Liver (tissue), 8 donors: ENCODE measurements at regions not wholly inside any gene's neighbourhood (a gene's known extent, or its start where the extent isn't known, plus 50 kb on each side); places are given as distances from the start of the nearest gene placed in this dataset.

Experiments used
- DNase-seq: peaks from one replicate; pipeline ENCODE4 v3.0.0-alpha.2; 2017; ENCODE audit warnings: low spot score
- H3K27ac ChIP-seq, 2 donors: one replicate each; pipeline ENCODE4 v1.7.0; 2013; ENCODE audit warnings: inconsistent platforms in 2 of 2, low read length in 2 of 2, control low read depth in 1 of 2, low read depth in 1 of 2, mild to moderate bottlenecking in 1 of 2
- H3K27me3 ChIP-seq, 4 donors: one replicate each; pipeline versions ENCODE4 v1.6.1 to v1.7.0; 2013; ENCODE audit warnings: low read length in 3 of 4, inconsistent platforms in 1 of 4, mild to moderate bottlenecking in 1 of 4, moderate library complexity in 1 of 4; ENCODE audit not compliant: control insufficient read depth in 4 of 4, insufficient read depth in 4 of 4
- H3K36me3 ChIP-seq, 4 donors: one replicate each; pipeline versions ENCODE4 v1.6.1 to v1.7.0; 2013; ENCODE audit warnings: low read length in 3 of 4, mild to moderate bottlenecking in 3 of 4, low read depth in 1 of 4, moderate library complexity in 1 of 4; ENCODE audit not compliant: control insufficient read depth in 4 of 4, insufficient read depth in 3 of 4
- H3K4me1 ChIP-seq, 4 donors: one replicate each; pipeline versions ENCODE4 v1.6.1 to v1.7.0; 2013; ENCODE audit warnings: low read length in 3 of 4, mild to moderate bottlenecking in 3 of 4, moderate library complexity in 1 of 4; ENCODE audit not compliant: control insufficient read depth in 4 of 4, insufficient read depth in 4 of 4
- H3K4me3 ChIP-seq, 3 donors: one replicate each; pipeline versions ENCODE4 v1.6.1 to v1.7.0; 2013; ENCODE audit warnings: low read length in 3 of 3, control low read depth in 1 of 3, low read depth in 1 of 3, mild to moderate bottlenecking in 1 of 3
- H3K9ac ChIP-seq, 2 donors: one replicate each; pipeline ENCODE4 v1.7.0; 2013; ENCODE audit warnings: low read length in 2 of 2, mild to moderate bottlenecking in 2 of 2, moderate library complexity in 2 of 2, control low read depth in 1 of 2, low read depth in 1 of 2
- H3K9me3 ChIP-seq, 4 donors: one replicate each; pipeline versions ENCODE4 v1.6.1 to v1.7.0; 2013; ENCODE audit warnings: low read length in 3 of 4; ENCODE audit not compliant: control insufficient read depth in 4 of 4
- EGR1 ChIP-seq, 2 donors: IDR thresholded peaks; 2 replicates each; pipeline ENCODE4 v1.6.1; 2016 to 2018; ENCODE audit warnings: antibody characterized with exemption in 2 of 2, low read depth in 2 of 2
- GABPA ChIP-seq, 2 donors: IDR thresholded peaks in 1 of 2; conservative IDR thresholded peaks in 1 of 2; 2 replicates each; pipeline ENCODE4 v1.6.1; 2016; ENCODE audit warnings: antibody characterized with exemption in 2 of 2, mild to moderate bottlenecking in 1 of 2, moderate library complexity in 1 of 2
- HNF4A ChIP-seq, 2 donors: conservative IDR thresholded peaks; 2 replicates each; pipeline ENCODE4 v1.6.1; 2016; ENCODE audit warnings: antibody characterized with exemption in 2 of 2, mild to moderate bottlenecking in 2 of 2
- HNF4G ChIP-seq: IDR thresholded peaks from 2 replicates; pipeline ENCODE4 v1.6.1; 2016; ENCODE audit warnings: antibody characterized with exemption
- JUND ChIP-seq, 2 donors: IDR thresholded peaks; 2 replicates each; pipeline ENCODE4 v1.6.1; 2016; ENCODE audit warnings: antibody characterized with exemption in 2 of 2
- NR2F2 ChIP-seq: IDR thresholded peaks from 2 replicates; pipeline ENCODE4 v1.6.1; 2016; ENCODE audit warnings: antibody characterized with exemption
- RAD21 ChIP-seq, 2 donors: IDR thresholded peaks; 2 replicates each; pipeline ENCODE4 v1.6.1; 2016; ENCODE audit warnings: antibody characterized with exemption in 2 of 2, mild to moderate bottlenecking in 2 of 2
- RXRA ChIP-seq, 2 donors: IDR thresholded peaks; 2 replicates each; pipeline ENCODE4 v1.6.1; 2017 to 2018; ENCODE audit warnings: antibody characterized with exemption in 2 of 2, mild to moderate bottlenecking in 1 of 2
- YY1 ChIP-seq: IDR thresholded peaks from 2 replicates; pipeline ENCODE4 v1.6.1; 2016; ENCODE audit warnings: antibody characterized with exemption, mild to moderate bottlenecking
- WGBS: extraction: QIAGEN DNeasy Blood & Tissue Kit; methylation state at CpG from one replicate; pipeline ENCODE4 v1.1.7; 2013; 5-methylcytosine and 5-hydroxymethylcytosine counted together
- TF ChIP-seq, protein P1 (sequence below): IDR thresholded peaks from 2 replicates; pipeline ENCODE4 v1.6.1; 2016; ENCODE audit warnings: antibody characterized with exemption, mild to moderate bottlenecking
- TF ChIP-seq, protein P2 (sequence below): IDR thresholded peaks from 2 replicates; pipeline ENCODE4 v1.6.1; 2016; ENCODE audit warnings: antibody characterized with exemption
- TF ChIP-seq, protein P3 (sequence below): fragments of 150-350 bp; IDR thresholded peaks from 2 replicates; pipeline ENCODE4 v1.5.1; 2017; ENCODE audit warnings: improper control_type of control experiment, low read depth, low read length; ENCODE audit not compliant: missing input control
- TF ChIP-seq, protein P4 (sequence below): IDR thresholded peaks from 2 replicates; pipeline ENCODE4 v1.6.1; 2016; ENCODE audit warnings: antibody characterized with exemption
- donor health status: healthy.
- donor health status: healthy.
- donor health status: healthy.
- donor health status: healthy.
- donor health status: healthy.

DNA sequence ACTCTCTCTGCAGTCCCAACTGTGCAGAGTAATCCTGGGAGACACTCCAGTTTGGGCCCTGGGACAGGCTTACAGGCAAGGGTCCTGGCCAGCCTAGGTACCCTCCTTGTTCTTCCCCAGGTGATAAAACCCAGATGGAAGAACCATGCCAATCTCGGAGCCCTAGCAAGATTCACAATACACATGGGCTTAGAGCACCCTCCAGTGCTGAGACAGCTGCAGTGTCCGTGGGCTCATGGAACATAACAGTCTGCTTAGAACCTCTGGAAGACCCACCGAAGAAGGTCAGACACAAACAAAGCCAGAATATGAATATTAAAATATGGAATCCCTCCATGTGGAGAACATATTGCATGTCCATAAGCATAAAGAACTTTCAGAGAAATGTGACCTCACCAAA lies 568.1 kb downstream of the KCNJ3 start:
- Histone ChIP-seq H3K27me3 (no peaks in the 10 kb centered on the region), H3K9ac (no peak overlapping the region), H3K4me3 (no peak overlapping the region), H3K36me3 (no peaks in the 10 kb centered on the region), H3K27ac (no peak overlapping the region), H3K4me1 (no peaks in the 10 kb centered on the region), H3K9me3 (no peaks in the 10 kb centered on the region)
- 67% methylated on average over 3 of the region's 3 CpGs for WGBS
- DNase-seq, result no peak
- TF ChIP-seq RAD21 (IDR thresholded peaks at IDR 0.05), result peak in 1 of 2 donors; percentile 23
- TF ChIP-seq, protein P1, sequence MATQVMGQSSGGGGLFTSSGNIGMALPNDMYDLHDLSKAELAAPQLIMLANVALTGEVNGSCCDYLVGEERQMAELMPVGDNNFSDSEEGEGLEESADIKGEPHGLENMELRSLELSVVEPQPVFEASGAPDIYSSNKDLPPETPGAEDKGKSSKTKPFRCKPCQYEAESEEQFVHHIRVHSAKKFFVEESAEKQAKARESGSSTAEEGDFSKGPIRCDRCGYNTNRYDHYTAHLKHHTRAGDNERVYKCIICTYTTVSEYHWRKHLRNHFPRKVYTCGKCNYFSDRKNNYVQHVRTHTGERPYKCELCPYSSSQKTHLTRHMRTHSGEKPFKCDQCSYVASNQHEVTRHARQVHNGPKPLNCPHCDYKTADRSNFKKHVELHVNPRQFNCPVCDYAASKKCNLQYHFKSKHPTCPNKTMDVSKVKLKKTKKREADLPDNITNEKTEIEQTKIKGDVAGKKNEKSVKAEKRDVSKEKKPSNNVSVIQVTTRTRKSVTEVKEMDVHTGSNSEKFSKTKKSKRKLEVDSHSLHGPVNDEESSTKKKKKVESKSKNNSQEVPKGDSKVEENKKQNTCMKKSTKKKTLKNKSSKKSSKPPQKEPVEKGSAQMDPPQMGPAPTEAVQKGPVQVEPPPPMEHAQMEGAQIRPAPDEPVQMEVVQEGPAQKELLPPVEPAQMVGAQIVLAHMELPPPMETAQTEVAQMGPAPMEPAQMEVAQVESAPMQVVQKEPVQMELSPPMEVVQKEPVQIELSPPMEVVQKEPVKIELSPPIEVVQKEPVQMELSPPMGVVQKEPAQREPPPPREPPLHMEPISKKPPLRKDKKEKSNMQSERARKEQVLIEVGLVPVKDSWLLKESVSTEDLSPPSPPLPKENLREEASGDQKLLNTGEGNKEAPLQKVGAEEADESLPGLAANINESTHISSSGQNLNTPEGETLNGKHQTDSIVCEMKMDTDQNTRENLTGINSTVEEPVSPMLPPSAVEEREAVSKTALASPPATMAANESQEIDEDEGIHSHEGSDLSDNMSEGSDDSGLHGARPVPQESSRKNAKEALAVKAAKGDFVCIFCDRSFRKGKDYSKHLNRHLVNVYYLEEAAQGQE, result no peak

DNA sequence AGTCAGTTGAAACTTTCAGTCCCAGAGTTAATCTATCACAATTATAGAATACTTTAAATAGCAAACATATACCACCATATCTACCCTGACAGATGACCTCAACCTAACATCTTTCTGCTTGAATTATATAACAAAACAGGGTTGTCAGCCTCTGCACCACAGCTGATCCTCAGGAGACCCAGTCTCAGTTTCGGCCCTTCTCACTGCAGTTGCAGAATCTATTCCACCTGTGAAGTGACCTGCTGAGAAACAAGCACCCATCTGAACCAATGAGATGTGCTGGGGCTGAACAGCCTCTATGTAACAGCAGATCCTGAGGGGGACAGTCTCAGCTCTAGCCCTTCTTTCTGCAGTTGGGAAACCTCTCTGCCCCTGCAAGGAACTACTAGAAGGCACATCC lies 567.6 kb downstream of the KCNJ3 start:
- H3K4me1 ChIP-seq, result no peaks in the 10 kb centered on the region

DNA sequence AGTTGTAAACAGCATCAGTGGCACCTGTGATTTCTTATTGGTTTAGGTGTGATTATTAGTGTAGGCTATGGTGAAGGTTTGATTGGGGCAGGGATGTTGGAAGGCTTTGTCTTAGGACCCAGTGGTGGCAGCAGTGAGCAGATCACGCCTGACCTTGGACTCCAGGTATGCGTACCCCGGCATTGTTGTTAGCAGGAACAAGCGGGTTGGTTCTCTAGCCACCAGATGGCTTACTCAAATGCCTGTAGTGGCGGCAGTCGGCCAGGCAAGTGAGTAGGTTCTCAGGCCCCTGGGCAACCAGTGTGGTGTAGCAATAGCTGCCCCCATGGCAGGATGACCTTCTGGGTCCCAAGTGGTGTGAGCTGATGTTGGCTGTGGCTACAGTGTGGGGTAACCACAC lies 558.3 kb downstream of the KCNJ3 start:
- Histone ChIP-seq H3K27me3 (no peaks in the 10 kb centered on the region), H3K4me3 (no peak overlapping the region), H3K9ac (no peak overlapping the region), H3K9me3 (no peaks in the 10 kb centered on the region), H3K27ac (no peak overlapping the region), H3K36me3 (no peaks in the 10 kb centered on the region), H3K4me1 (no peaks in the 10 kb centered on the region)
- DNase-seq, result no peak
- 96% methylated on average over 6 of the region's 6 CpGs for WGBS
- TF ChIP-seq EGR1 (IDR thresholded peaks at IDR 0.05; ENCODE audit: low read depth in 2 of 2), result no peak
- TF ChIP-seq, protein P1, result no peak
- no peak for TF ChIP-seq GABPA (IDR thresholded peaks at IDR 0.05 in 1 of 2, conservative IDR thresholded peaks at IDR 0.05 in 1 of 2)
- no peak for TF ChIP-seq JUND (IDR thresholded peaks at IDR 0.05)
- TF ChIP-seq, protein P2, sequence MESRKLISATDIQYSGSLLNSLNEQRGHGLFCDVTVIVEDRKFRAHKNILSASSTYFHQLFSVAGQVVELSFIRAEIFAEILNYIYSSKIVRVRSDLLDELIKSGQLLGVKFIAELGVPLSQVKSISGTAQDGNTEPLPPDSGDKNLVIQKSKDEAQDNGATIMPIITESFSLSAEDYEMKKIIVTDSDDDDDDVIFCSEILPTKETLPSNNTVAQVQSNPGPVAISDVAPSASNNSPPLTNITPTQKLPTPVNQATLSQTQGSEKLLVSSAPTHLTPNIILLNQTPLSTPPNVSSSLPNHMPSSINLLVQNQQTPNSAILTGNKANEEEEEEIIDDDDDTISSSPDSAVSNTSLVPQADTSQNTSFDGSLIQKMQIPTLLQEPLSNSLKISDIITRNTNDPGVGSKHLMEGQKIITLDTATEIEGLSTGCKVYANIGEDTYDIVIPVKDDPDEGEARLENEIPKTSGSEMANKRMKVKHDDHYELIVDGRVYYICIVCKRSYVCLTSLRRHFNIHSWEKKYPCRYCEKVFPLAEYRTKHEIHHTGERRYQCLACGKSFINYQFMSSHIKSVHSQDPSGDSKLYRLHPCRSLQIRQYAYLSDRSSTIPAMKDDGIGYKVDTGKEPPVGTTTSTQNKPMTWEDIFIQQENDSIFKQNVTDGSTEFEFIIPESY, result no peak
- TF ChIP-seq, protein P3, sequence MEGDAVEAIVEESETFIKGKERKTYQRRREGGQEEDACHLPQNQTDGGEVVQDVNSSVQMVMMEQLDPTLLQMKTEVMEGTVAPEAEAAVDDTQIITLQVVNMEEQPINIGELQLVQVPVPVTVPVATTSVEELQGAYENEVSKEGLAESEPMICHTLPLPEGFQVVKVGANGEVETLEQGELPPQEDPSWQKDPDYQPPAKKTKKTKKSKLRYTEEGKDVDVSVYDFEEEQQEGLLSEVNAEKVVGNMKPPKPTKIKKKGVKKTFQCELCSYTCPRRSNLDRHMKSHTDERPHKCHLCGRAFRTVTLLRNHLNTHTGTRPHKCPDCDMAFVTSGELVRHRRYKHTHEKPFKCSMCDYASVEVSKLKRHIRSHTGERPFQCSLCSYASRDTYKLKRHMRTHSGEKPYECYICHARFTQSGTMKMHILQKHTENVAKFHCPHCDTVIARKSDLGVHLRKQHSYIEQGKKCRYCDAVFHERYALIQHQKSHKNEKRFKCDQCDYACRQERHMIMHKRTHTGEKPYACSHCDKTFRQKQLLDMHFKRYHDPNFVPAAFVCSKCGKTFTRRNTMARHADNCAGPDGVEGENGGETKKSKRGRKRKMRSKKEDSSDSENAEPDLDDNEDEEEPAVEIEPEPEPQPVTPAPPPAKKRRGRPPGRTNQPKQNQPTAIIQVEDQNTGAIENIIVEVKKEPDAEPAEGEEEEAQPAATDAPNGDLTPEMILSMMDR, result no peak
- TF ChIP-seq YY1, result no peak
- TF ChIP-seq NR2F2, result no peak
- TF ChIP-seq RXRA (IDR thresholded peaks at IDR 0.05), result no peak
- TF ChIP-seq HNF4A (conservative IDR thresholded peaks at IDR 0.05), result no peak
- TF ChIP-seq, protein P4, sequence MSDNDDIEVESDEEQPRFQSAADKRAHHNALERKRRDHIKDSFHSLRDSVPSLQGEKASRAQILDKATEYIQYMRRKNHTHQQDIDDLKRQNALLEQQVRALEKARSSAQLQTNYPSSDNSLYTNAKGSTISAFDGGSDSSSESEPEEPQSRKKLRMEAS, result no peak
- TF ChIP-seq HNF4G, result no peak

More for the DNA sequence above, 567.6 kb downstream of the KCNJ3 start:
- WGBS, result 88% methylated on average over 1 of the region's 1 CpG
- no peaks in the 10 kb centered on the region for H3K36me3 ChIP-seq
- no peak for DNase-seq
- no peak for TF ChIP-seq RXRA (IDR thresholded peaks at IDR 0.05)
- TF ChIP-seq, protein P2, result no peak
- H3K9me3 ChIP-seq, result no peaks in the 10 kb centered on the region
- no peak overlapping the region for H3K4me3 ChIP-seq
- H3K27me3 ChIP-seq, result no peaks in the 10 kb centered on the region
- H3K27ac ChIP-seq, result no peak overlapping the region
- H3K9ac ChIP-seq, result no peak overlapping the region
